GM18511 (cell line): ENCODE measurements at regions not wholly inside any gene's neighbourhood (a gene's known extent, or its start where the extent isn't known, plus 50 kb on each side); places are given as distances from the start of the nearest gene placed in this dataset.

Experiments
- ATAC-seq: cut with Tn5 transposase; IDR thresholded peaks from one replicate; pipeline ENCODE4 v1.9.1; 2021; ENCODE audit warnings: mild to moderate bottlenecking, moderate library complexity; ENCODE audit not compliant: unreplicated experiment

DNA sequence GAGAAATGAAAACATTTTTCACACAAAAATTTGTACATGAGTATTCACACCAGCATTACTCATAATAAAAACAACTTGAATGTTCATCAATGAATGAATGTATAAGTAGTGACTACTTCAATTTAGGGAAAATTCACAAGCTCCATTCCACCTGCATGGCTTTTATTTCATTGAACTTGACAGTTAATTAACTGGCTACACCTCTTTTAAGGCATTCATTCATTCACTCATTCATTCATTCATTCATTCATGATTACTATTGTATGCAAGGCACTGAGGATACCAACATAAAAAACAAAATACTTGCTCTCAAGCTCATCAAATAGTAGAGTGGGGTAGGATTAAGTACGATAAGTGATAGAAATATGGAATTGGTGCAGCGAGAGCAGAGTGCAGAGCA lies 198.3 kb upstream of the DLGAP1 start:
- ATAC-seq = no peak

DNA sequence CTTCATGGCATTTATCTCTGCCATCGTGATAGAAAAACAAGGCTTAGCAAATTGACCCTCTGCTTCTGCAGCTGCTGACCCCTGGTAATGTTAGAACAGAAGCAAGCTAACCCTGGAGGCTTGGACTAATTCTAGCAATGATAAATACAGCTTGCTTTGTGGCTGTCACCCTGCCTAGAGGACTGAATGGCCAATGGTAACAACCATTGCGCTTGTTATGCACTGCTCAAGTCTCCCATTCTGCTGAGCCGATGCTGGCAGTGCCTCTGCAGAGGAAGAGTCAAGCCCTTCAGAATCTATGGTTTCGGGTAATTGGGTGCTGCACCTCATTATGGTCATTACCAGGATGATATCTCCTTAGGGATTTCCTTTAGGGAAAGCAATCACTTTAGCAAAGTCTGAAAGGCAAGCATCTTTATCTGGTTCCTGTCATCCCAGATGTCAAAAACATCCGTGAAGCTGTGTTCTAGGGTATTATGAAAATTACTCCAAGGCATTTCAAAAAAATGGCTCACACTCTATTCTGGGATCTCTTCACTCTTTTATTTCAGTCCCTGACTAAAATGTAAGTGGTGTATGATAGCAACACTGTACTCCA lies 186.8 kb upstream of the DLGAP1 start:
- ATAC-seq = no peak

DNA sequence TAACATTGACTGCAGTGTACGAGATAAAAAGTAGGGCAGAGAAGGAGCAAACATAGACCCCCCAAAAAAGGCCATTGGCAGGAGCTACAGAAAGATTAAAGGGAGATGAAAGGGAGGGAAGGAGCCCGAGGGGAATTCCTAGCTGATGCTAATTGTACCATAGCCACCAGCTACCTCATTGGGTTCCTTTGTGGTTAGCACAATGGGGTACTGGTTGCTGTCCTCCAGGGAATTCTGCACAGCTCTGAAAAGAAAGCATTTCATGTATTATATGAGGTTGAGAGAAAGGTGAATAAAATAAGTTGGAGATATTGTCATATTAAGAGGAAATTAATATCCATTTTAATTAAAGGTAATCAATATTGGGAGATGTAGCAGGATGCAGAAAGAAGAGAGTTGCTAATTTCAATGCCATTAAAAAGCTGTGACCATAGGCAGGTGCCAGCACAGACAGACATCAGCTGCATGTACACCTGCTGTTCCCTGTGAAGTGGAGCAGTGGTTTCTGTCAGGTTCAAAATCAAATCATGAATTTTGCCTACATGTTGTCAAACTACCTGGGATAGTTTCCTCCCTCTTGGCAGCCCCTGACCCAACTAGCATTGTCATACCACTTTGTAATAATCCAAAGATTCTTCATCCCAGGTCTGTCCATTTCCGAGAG lies 185.4 kb upstream of the DLGAP1 start:
- ATAC-seq = no peak

DNA sequence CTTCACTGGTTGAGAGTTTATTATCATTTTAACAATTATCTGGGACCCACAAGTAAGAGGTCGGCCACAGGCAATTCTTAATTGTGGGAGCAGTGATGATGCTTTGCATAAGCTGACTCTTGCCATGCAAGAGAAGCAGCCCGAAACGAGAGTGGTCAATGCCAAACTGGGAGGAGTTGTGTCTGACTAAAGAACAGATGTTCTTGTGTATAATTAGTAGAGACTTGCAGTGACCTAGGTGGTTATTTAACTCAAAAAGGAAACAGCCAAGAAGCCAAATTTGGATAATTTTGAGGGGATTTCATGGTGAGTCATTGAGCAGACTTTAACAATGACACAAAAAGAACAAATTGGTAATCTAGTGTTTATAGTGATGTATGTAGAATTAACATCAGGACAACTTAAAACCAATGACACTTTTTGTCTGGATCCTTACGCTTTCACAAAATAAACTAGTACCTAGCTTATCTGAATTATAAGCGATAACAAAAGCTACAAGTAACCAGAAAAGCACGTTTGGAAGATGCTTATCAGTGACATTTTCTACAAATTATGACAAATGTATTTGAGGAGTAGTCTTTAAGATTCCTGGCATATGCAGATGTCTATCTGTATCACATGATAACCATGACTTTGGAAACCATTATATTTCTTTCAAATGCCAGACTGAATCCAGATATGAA lies 184.7 kb upstream of the DLGAP1 start:
- peak; percentile 91 for ATAC-seq

DNA sequence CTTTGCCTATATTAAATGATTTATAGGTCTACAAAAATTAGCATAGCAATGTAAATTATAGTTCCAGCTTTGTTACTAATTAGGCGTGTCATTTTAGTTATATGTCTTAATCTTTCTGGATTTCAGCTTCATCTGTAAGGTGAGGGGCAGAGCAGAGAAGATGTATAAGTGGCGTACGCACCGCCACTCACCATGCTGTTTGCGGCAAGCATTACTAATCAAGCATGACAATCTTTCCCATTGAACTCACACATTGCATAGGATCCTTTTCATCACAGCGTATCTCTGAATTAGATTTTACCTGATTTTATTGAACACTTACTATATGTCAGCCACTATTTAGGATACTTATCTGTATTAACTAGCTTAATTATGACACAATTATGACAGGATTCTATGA lies 183.6 kb upstream of the DLGAP1 start:
- ATAC-seq = no peak

DNA sequence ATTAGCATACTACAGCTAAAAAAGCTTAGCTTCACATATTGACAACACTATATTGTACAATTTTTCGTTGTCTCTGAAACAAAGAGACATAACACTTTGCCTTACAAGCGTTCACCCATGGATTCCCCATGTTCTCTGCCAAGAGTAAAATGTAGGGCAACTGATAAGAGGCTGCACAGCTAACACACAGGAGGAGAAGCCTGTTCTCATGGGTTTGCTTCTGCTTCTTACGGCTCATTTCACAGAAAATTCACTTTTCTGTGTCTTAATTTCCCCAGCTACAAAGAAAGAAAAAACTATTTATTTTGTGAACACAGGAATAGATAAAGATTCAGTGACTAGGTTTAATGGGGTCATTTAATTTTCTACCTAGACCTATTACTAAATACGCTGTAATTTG lies 182.8 kb upstream of the DLGAP1 start:
- no peak for ATAC-seq

DNA sequence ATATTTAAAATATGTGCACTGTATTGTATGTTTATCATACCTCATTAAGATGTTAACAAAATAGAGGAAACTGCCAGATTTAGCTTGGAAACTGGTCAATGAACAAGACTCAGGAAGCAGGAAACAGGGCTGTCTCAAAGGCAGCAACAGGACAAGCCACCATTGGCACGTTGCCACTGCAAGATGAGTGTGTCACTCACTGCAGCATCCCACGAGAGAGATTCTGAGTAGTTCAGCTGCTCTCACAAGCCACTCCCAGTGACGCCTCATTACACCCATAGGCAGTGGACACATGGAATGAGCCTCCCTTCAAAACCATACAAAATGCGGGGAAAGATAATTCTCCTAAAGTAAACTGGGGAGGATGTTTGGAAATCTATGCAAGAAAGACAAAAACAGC lies 181.9 kb upstream of the DLGAP1 start:
- no peak for ATAC-seq

DNA sequence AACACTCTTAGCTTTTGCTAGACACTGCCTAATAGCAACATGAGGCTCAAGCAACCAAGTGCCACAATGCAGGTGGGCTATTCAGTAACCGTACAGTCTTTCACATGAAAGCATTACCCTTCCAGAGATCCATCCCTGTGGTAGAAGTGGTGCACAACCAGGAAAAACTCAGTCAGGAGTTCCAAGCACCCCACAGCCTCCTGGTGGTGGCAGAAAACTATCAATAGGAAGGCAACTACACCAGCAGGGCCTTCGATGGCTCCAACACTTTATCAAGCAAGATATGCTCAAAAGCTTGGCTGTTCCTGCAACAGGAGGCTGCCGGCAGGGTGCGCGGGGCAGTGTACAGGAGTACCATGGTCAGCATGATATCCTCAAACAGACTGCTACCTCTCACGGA lies 176.1 kb upstream of the DLGAP1 start:
- no peak for ATAC-seq

DNA sequence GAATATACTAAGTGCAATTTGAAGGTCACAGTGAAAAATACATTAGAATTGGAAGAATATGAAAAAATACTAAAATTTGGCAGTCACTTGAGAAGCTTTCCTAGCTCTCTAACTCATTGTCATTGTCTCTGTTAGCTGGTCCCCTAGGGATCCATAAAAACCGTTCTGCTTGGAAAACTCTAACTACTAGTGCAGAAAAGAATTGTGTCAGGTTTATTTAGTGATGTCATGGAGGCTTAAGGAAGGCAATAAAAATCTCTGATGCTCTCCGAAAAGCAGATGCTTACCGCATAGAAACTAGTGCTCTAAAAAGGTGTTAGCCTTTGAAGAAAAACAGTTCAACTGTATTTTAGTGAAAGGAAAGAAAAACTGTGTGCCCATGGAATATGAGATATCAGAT lies 150.1 kb upstream of the DLGAP1 start:
- ATAC-seq = no peak

DNA sequence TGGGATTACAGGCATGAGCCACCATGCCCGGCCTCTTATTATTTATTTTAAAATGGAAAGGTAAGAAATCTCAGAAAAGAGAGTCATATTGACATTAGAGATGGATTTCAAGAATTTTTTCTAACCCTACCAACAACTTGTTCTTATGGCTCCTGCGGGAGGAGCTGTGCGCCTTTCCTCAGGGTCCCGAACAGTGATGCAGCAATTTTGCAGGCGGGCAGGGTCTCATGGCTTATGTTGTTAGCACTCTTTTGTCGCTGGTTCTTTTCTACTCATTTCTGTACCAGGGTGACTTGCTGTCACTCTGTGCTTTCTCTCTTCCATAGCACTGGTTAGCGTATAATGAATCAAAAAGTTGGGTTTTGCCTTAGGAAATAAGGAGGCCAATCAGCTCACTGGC lies 148.8 kb upstream of the DLGAP1 start:
- ATAC-seq = no peak

DNA sequence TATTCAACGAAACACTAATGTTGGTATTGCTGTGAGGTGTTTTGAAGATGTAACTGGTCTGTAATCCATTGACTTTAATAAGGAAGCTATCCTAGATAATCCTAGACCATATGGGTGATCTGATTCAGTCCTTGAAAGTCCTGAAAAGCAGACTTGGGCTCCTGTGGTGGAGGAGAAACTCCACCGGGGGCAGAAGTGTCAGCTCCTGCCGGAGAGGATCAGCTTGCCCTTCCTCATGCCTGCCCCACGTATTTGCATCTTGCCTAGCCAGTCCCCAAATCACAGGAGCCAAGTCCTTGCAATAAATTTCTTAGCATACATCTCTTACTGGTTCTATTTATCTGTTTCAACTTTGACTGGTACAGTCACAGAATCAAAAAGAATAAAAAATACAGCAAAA lies 144.2 kb upstream of the DLGAP1 start:
- no peak for ATAC-seq

DNA sequence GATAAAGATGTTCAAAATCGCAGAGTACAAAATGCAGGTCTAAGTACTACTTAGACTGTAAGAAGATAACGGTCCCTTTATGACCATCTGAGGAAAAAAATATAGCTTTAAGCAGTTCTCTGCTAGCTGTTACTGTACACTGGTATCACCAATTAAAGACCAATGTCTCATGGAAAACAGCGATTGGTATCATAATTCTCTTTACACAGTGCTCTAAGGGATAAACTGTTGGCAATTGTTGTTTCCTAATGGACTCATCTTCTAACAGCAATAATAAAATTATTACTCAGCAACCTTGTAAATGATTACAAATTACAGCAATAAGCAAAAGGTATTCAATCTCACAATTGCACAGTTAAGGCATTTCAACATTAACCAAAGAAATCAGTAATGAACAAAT lies 142.2 kb upstream of the DLGAP1 start:
- no peak for ATAC-seq

DNA sequence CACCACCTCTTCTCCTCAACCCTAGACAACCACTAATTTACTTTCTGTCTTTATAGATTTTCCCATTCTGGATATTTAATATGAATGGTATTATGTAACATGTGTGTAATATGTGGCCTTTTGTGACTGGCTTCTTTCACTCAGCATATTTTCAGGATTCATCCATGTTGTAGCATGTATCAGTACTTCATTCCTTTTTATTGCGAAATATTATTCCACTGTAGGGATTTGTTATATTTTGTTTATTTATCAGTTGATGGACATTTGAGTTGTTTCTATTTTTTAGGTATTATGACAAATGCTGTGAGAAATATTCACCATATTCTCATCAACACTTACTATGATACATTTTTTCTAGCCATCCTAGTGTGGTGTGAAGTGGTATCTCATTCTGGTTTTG lies 138.8 kb upstream of the DLGAP1 start:
- no peak for ATAC-seq

DNA sequence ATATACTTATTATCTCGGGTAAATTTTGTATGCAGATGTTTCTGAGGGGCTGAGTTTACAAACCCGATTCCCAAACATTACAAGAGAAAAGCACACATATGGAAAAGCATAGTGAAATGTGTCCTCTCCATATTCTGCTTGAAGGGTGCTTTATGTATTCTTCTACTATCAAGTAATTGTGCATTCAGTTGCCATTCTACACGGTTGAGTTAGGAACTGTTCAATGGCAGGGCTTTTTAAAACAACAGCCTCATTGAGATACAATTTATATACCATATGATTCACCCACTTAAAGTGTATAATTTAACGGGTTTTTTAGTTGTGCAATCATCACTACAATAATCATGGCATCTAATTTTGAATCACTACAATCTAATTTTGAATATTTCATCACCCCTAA lies 138.4 kb upstream of the DLGAP1 start:
- ATAC-seq = no peak

DNA sequence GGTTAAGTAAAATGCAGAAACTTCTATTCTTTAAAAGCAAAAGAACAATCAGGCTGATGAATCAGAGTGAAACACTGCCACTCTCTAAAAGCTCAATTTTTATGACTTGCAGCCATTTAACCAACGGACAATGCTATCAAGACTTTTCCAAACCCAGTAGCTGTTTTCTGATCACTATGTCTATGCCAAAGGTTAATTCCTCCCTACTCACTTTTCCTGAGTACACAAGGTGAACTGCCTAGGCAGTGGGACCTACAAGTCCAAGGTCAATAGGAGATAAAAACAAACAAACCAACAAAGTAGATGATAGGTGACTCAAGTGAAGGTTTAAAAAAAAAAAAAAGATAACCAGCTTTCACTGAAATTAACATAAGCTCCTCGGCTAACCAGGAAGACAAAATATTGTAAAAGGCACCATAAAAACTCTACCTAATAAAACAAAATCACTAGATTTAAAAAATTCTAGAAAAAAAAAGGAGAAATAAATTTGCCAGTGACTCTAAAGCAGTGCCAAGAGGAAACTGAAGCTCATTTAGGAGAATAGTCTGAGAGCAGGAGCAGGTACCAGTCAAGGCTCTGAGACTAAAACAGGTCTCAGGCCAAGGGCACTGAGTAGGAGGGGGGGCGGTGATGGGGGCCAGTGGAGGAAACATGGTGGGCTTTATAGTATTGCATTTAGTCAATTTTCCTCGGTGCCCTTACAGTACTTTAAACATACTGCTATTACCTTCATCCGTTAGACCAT lies 134.1 kb upstream of the DLGAP1 start:
- no peak for ATAC-seq

DNA sequence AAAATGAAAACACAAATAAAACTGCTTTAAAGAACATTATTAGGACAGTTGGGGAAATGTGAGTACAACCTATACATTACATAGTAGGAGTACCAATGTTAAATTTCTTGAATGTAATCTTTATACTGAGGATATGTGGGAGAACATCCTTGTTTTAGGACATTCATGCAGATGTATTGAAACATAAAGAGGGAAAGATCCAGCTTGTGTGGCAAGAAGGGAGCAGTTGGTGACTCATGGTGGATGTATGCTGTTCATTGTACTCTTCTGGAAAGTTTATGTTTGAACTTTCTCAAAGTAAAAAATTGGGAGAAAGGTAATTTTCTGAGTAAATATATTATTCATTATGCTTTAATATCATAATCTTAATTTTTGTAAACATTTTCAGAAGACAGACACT lies 132.1 kb upstream of the DLGAP1 start:
- ATAC-seq = no peak

DNA sequence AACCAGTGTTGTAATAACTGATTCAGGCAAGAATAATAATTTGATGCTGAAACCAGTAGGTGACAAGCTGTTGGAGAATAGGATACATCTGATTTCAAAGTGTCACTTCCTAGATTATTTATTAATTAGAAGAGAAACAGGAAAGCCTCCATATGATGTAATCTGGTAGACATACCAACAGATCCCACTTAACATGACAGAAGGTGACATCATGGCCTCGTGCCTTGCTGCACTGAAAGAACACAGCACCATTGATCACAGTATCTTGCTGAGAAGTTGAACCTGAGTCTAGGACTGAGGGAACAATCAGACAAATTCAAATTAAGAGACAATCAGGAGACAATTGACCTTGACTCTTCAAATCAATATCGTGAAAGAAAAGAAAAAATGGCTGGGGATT lies 131.6 kb upstream of the DLGAP1 start:
- ATAC-seq = no peak

DNA sequence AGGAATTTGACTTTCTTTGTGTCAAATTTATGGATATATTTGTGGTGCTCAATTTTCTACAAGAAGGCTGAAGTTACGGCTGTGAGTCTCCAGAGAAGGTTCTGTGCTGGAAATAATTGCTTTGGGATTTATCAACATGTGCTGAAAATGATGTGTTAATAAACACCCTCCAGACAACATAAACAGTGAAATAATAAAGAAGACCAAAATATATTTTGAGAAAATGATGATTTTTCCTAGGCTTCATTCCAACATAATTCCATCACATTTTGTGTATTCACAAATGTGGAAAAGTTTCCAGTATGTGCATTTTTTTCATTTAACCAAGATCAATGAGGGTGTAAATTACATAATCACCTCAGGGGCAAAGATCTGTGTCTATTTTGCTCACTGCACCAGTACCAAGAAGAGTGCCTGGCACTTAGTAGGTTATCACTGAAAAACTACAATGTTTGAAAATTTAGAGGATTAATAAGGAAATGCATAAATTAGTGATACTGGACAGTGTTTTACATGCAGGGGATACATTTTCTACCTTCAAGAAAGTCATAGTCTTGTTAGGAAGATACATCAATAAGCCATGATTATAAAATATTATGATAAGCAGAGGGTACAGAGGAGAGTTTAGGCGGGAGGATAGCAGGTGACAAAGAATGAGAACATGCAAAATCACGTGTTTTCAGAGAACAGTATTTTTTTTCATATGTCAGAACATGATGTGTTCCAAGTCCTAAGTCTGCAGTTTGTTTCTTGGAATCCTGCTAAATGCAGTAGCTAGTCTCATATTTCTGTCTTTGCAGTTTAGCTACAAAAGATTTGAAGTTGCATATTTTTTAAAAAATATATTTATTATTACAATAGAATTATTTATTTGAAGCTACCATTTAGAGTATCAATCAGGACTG lies 127.6 kb upstream of the DLGAP1 start:
- no peak for ATAC-seq

DNA sequence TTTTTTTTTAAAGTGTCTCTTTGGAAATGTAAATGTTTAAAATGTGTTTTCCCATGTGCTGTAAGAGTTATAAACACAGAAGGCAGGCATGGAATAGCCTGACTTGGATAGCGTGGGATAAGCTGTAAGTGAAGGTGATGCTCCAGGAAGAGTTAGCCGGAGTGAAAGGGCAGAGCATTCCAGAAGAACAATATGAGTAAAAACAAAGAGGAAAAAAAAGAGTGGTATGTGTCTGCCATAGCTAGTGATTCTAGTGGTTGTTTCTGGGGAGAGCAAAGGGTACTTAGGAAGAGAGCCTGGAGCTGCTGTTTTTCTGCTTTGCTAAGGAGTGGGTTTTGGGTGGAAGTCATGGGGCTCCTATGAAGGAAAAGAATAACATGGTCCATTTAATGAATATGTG lies 126.9 kb upstream of the DLGAP1 start:
- ATAC-seq = no peak

DNA sequence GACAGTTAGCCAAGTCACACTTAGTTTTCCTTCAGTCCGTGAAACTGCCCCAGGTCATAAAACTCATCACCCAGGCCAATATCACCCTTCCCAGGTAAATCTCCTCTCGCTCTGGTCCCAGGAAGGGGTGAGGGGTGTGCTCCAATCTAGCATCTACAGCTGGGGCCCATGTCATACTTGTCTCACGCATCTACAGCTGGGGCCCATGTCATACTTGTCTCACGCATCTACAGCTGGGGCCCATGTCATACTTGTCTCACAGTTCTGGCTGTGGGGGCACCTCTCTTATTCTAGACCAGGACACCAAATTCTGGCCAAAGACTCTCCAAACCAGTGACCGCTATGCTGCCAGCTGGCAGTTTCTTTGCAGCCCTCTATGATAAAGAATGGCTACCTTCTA lies 123.3 kb upstream of the DLGAP1 start:
- no peak for ATAC-seq

DNA sequence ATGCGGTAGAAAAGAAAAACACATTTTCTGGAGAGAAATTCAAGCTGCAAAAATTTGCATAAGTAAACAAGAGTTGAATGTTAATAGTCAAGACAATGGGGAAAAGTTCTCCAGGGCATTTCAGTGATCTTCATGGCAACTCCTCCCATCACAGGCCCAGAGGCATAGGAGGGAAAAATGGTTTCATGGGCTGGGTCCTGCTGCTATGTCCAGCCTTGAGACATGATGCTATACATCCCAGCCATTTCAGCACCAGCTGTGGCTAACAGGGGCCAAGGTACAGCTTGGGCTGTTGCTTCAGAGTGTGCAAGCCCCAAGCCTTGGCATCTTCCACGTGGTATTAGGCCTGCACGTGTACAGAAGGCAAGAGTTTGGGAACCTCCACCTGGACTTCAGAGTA lies 118.6 kb upstream of the DLGAP1 start:
- no peak for ATAC-seq
